ENCODE measurements at regions not wholly inside any gene's neighbourhood (a gene's known extent, or its start where the extent isn't known, plus 50 kb on each side); places are given as distances from the start of the nearest gene placed in this dataset.

DNA sequence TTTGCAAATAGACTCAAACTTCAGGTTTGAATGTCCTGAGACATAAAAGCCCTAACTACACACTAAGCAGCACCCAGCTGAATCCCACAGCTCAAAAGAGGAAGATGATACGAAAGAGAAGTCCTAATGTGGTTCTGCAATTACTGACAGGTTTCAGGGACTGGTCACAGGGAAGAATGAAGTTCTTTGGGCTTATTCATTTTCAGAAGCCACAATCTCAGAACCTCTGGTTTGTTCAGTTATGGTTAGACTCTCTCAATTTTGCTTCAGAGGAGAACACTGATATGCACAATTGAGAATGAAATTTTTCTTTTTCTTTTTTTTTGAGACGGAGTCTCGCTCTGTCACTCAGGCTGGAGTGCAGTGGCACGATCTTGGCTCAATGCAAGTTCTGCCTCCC lies 94.6 kb upstream of the FAM180A start:
- Histone ChIP-seq H3K4me1 (no peaks in the 10 kb centered on the region), H3K4me3 (no peak overlapping the region), H3K27me3 (no peaks in the 10 kb centered on the region), H3K27ac (no peak overlapping the region), H3K36me3 (no peaks in the 10 kb centered on the region), H3K9me3 (no peaks in the 10 kb centered on the region)
- TF ChIP-seq, protein P1, sequence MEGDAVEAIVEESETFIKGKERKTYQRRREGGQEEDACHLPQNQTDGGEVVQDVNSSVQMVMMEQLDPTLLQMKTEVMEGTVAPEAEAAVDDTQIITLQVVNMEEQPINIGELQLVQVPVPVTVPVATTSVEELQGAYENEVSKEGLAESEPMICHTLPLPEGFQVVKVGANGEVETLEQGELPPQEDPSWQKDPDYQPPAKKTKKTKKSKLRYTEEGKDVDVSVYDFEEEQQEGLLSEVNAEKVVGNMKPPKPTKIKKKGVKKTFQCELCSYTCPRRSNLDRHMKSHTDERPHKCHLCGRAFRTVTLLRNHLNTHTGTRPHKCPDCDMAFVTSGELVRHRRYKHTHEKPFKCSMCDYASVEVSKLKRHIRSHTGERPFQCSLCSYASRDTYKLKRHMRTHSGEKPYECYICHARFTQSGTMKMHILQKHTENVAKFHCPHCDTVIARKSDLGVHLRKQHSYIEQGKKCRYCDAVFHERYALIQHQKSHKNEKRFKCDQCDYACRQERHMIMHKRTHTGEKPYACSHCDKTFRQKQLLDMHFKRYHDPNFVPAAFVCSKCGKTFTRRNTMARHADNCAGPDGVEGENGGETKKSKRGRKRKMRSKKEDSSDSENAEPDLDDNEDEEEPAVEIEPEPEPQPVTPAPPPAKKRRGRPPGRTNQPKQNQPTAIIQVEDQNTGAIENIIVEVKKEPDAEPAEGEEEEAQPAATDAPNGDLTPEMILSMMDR (IDR thresholded peaks at IDR 0.05), result no peak
- no peak for TF ChIP-seq POLR2A (IDR thresholded peaks at IDR 0.05)
- intact Hi-C loops (cut with DNase I; ENCODE audit: low total_unique reads), result no loop called here
- no peak for DNase-seq

DNA sequence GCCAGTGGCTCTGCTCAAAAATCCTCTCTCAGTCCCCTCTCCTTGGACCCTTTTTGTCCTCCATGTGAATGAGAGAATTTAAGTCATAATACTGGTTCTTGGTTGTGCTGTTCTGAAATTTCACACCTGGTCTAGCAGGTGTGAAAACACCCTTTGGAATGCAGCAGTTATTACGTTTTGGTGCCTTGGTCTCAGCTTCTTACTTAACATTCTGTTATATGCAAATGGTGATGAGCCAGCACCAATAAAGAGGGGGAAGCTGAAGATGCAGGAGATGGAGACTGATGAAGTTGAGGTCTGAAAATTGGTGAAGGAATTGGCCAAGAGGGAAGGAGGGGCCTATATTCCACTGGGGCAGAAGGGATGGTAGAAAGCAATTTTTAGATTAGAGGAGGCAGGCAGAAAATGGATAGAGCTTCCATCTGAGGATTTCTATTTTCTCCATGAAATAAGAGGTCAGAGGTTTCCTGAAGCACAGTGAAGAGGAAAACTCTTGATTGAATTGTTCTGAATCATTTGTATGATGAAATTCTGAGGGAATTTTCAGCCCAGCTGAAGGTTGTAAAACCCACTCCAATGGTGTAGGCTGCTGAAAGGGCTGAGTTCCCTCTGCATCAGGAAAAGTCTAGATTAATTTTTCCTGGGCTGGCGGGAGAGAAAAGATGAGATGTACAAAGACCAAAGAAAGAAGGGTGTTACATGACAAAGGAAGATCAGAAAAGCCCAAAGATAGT lies 94.0 kb upstream of the FAM180A start:
- no peaks in the 10 kb centered on the region for H3K36me3 ChIP-seq
- H3K4me1 ChIP-seq, result no peaks in the 10 kb centered on the region
- intact Hi-C loops (cut with DNase I; ENCODE audit: low total_unique reads), result no loop called here
- TF ChIP-seq, protein P1 (IDR thresholded peaks at IDR 0.05), result no peak
- TF ChIP-seq POLR2A (IDR thresholded peaks at IDR 0.05), result no peak
- H3K4me3 ChIP-seq, result no peak overlapping the region
- H3K9me3 ChIP-seq, result no peaks in the 10 kb centered on the region
- no peak for DNase-seq
- H3K27ac ChIP-seq, result no peak overlapping the region
- H3K27me3 ChIP-seq, result no peaks in the 10 kb centered on the region

- DNase-seq, result no peak
- Histone ChIP-seq H3K27me3 (no peaks in the 10 kb centered on the region), H3K9me3 (no peaks in the 10 kb centered on the region), H3K27ac (no peak overlapping the region), H3K36me3 (no peaks in the 10 kb centered on the region), H3K4me1 (no peaks in the 10 kb centered on the region), H3K4me3 (no peak overlapping the region)
- intact Hi-C loops (cut with DNase I; ENCODE audit: low total_unique reads), result no loop called here
- no peak for TF ChIP-seq POLR2A (IDR thresholded peaks at IDR 0.05)
- TF ChIP-seq, protein P1 (IDR thresholded peaks at IDR 0.05), result no peak
Observed at GRCh38 chr7:135840591-135840990, 92.0 kb upstream of the FAM180A start.

GRCh38 chr7:135837675-135838074 lies 89.1 kb upstream of the FAM180A start:
- DNase-seq, result no peak
- intact Hi-C loops (cut with DNase I; ENCODE audit: low total_unique reads), result no loop called here
- TF ChIP-seq POLR2A (IDR thresholded peaks at IDR 0.05), result no peak
- TF ChIP-seq, protein P1 (IDR thresholded peaks at IDR 0.05), result no peak

DNA sequence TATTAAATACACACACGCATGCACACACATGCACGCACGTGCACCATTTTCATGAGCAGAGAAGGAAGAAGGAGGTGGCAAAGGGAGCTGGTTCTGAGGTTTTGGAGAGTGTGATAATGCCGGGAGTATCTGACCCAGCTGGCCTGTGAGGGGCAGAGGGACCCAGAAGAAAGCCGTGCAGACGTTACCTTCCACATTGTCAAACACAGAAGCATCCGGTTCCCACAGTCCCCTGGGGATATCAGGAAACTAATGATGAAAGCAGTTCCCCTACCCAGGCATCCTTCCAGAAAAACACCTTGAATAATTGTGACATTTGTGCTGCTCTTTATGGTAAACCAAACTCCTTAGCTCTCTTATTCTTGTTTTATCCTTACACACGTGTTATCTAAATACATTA lies 85.7 kb upstream of the FAM180A start:
- no peaks in the 10 kb centered on the region for H3K36me3 ChIP-seq
- intact Hi-C loops (cut with DNase I; ENCODE audit: low total_unique reads), result no loop called here
- H3K27me3 ChIP-seq, result no peaks in the 10 kb centered on the region
- DNase-seq, result no peak
- TF ChIP-seq, protein P1 (IDR thresholded peaks at IDR 0.05), result no peak
- TF ChIP-seq POLR2A (IDR thresholded peaks at IDR 0.05), result no peak
- H3K4me3 ChIP-seq, result no peak overlapping the region
- no peak overlapping the region for H3K27ac ChIP-seq
- no peaks in the 10 kb centered on the region for H3K9me3 ChIP-seq
- H3K4me1 ChIP-seq, result no peaks in the 10 kb centered on the region

More at GRCh38 chr7:135837675-135838074, 89.1 kb upstream of the FAM180A start:
- Histone ChIP-seq H3K36me3 (no peaks in the 10 kb centered on the region), H3K27me3 (no peaks in the 10 kb centered on the region), H3K4me3 (no peak overlapping the region), H3K9me3 (no peaks in the 10 kb centered on the region), H3K27ac (no peak overlapping the region), H3K4me1 (no peaks in the 10 kb centered on the region)

All from uterus (tissue), 3 donors.